HG02588 (cell line): ENCODE measurements at regions not wholly inside any gene's neighbourhood (a gene's known extent, or its start where the extent isn't known, plus 50 kb on each side); places are given as distances from the start of the nearest gene placed in this dataset.
"Not testable (repeated sequence)": the region's sequence is repeated elsewhere in the genome, so short reads cannot be mapped to it uniquely, and the experiment has no call there.

Experiments
- ATAC-seq: cut with Tn5 transposase; IDR thresholded peaks from one replicate; pipeline ENCODE4 v1.9.1; 2021; ENCODE audit warnings: mild to moderate bottlenecking, moderate library complexity; ENCODE audit not compliant: unreplicated experiment

DNA sequence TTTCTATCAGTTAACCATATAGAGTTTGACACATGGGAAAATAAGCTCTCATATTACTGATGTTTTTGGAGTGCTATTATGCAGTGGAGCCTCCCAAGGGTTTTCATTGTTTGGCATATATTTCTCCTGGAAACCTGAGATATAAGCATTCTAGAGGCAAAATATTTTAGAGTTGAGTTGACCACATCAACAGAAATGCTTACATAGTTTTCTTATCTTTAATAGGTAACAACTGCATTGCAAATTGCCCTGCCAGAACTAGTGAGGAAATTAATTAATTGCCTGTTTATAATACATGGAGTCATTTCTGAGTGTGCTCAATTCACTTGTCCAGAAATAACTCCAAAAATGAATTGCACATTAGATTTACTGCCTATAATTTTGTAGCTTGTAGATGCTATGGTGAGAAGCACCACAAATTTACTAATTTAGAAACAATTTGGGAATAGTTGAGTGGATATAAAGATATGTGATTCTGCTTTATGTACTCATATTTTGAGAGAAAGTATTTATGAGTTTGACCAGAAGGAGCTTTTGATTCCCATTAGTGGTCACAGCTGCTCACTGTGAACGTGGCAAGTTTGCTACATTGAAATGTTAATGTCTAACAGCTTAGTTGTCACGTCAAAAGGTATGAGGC lies 288.7 kb downstream of the CD109 start:
- ATAC-seq, result no peak

DNA sequence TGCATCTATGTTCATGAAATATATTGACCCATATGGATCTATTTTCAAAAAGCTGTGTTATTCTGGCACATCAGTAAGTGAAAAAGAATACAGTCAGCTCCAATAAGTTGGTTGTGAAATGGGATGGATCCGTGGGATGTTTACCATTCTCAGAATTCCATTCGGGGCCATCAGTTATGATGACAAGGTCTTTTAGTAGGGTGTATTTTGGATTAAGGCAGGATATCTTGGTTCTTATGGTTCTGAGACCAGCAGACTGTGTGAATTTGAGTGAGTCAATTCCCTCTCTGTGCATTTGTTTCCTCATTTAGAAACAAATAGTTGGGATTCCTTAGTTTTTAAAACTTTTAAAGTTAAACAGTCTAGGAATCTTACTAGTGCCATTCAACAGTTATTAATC lies 287.4 kb downstream of the CD109 start:
- no peak for ATAC-seq

DNA sequence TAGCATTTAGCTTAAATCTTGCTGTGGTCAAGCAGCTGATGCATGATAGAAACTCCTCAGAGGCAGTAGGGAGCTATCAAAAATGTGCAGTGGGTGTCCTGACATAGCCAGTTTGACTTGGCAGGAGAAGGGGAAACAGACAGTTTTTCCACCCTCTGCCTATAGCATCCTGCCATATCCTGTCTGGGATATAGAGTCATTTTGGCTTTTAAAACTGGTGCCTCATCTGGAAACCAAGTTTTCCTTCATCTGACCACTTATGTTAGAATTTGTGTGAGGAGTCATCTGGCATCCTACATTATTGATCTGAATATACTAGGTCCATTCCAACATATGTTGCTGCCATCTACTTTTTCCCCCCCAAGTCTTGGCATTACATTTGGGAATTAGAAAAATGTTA lies 284.1 kb downstream of the CD109 start:
- ATAC-seq, result no peak

DNA sequence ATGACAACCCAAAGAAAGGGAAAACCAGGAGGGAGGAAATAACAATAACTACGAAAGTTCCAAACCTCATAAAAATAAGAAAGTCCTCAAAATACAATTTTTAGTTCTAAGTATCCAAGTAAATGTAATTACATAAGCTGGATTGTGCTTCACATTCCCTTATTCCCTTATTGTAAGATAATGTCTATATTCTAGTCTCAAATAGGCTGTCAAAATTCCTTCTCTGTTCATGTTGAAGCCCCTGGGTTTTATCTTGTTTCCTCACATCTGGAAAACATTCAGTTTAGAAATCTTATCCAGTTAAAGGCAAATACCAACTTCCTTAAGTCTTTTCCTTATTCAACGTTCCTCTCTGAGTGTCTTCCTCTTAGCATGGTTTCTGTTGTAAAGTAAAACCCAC lies 282.3 kb downstream of the CD109 start:
- no peak for ATAC-seq

DNA sequence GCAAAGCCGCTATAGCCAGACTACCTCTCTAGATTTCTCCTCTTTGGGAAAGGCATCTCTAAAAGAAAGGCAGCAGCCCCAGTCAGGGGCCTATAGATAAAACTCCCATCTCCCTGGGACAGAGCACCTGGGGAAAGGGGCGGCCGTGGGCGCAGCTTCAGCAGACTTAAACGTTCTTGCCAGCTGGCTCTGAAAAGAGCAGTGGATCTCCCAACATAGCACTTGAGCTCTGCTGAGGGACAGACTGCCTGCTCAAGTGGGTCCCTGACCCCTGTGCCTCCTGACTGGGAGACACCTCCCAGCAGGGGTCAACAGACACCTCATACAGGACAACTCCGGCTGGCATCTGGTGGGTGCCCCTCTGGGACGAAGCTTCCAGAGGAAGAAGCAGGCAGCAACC lies 276.5 kb downstream of the CD109 start:
- not testable (repeated sequence) for ATAC-seq

DNA sequence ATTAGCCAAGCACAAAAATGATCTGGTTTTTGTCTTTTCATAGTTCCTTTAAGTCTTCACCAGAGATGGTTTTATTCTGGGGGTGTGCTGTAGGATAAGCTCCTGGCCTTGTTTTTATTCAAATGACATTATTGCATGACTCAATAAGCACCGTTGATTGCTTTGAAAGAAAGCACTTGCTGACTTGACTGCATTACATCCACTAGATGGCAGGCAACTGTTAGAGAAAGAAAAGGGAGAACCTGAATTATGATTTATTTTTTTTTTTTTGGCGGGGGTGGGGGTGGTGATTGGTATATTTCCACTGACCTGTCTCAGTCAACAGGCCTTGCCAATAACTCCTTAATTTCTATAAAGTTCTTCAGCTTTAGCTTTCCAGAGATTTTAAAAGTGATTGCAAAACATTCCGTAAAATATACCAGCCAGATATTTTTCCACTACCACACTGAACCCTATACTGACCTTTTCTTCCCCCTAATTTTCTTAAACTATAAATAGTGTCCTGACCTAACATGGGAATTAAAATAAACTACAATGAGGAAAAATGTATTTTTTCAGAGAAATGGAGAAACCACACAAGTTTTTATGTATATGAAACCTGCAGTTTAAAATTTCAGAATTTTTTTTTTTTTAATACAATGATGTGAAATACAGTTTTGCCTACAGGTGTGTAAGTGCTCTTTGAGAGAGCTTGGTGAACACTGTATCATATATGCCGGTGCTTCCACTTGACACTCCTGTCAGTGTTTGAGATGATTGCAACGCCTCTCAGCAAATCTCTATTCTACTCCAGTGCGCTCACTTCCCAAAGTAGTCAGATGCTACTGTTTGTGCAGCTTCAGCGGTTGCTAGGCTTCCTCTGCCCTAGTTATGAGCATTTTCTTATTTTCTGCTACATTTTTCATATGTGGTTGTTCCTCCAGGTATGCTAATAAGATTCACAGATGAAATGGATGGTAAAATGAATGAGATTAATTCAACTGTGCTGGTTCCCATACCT lies 274.3 kb downstream of the CD109 start:
- ATAC-seq, result no peak

DNA sequence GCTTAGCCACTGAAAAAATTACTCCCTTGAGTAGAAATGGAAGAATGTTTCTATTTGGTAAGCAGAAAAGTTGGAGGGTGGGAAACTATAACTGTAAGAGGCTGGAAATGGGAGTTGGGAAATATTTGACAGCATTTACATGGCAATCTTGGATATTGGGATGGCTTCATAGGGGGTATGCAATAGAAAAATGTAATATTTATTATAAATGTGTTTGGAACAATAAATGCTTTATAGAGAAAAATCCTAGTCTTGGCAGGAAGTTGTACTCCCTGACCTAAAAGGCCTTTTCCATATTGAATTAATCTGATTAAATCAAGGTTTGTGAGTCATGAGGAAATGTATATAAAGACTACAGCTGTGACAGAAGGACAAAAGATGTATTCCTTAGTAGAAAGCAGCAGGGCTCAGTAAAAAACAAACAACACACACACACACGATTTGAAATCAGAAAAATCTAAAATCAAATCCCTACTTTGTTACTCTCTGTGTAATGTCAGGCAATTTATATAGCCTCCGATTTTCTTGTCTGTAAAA lies 272.3 kb downstream of the CD109 start:
- no peak for ATAC-seq

DNA sequence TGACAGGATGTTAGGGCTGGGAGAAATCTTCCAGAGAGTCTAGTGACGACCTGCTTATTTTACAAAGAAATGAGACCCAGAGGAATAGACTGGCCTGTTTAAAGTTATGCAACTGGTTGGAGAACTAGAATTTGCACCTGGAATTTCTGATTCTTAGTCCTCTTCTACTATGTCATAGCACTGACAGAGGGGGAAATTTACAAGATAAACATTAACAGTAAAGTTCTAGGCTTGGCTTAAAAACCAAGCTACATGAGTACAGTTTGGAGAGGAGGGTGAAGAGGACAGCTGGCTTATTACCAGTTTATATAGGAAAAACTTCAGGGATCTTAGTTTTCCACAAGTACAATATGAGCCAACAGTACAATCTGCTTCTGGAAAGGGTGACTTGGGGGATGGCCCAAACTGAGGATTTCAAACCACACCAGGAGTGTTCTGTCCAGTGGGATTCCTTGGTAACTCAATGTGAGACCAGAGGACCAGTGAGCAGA lies 269.6 kb downstream of the CD109 start:
- no peak for ATAC-seq

DNA sequence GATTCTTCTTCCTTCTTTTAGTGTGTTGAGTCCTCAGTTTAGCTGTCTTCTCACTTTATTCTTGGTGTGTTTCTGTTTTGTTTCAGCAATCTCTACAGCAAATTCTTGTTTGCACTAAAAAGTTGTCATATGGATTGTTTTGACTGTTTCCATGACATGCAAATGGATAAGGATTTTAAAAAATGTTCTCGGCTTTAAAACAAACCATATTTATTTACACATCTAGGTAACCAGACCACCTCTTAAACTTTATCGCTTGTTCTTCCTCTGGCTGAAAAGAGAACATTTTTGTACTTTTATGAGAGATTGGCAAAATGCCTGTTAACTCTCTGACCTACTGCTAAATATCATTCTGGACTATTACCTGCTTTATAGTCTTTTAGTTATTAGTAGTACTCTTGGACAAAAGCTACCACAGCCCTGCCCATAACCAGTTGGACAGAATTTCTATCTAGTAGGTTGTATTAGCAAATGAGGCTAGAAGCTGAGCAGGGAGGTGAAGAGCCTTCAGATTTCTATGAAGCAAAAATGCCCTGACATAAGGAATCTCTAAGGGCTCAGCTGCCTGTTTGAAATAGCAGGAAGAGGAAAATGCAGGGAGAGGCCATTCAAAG lies 268.3 kb downstream of the CD109 start:
- ATAC-seq, result no peak

DNA sequence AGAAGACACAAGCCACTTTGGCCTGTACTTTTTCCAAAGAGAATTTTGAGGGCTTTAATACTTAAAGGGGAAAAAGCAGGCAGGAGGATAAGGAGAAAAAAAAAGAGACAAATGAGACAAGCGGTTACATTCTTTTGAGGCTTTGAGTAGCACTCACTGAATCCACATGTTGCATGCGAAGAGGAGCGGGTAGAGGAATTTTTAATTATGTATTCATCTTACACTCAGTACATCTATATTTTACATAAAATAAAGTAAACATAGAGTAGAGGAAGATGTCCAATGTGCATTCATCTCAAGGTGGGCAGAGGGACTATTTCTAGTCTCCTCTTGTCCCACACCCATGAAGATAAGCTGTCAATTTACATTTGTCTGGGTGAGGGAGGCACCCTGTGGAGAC lies 266.9 kb downstream of the CD109 start:
- ATAC-seq, result no peak

DNA sequence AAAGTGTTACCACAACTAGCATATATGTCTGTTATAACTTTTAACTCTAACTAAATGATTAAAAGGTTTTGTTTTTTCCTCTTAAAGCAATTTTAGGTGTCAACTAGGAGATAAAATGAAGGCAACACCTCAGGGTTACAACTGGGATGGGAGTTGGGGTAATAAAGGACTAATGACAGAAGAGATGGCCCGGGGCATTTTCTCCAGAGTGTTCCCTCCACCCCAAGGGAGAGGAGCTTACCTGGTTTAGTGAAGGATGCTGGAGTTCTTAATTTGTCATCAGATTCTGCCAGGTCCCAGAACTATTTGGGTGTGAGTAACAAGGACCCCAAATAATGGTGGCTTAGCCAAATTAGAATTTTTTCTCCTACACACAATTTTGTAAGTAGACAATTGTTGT lies 260.3 kb downstream of the CD109 start:
- ATAC-seq, result no peak

DNA sequence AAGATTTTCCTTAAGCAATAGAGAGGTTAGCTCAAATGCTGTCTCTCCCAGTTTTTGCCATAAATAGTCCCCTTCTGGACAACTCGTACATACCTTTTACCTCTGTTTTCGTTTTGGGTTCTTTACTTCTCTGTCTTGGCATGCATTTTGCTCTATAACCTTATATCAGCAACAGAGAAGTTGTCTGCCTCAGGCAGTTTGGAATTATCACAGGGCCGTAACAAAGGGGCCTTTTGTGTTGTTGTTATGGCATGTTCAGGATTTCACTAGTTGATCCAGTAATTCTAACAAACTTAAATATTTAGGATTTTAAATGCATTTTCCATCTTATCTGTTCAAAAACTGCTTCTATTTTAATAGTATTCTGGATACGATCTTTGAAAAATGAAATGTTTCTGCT lies 259.8 kb downstream of the CD109 start:
- ATAC-seq, result no peak

DNA sequence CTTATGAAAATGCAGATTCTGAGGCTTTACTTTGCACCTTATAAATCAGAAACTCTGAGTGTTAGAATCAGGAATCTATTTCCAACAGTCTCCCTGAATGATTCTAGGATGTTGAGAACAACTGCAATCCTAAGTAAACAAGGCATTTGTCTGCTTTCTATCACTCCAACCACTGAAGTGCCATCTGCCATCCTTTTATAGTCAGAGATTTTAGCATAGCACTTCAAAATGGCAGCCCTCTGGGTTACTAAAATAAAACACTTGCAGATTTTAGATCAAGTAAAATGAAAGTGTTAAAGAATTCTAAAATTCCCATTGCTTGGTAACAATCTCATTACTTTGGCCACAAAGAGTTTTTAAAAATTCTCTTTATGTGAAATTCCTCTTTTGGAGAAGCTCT lies 258.9 kb downstream of the CD109 start:
- ATAC-seq, result no peak

DNA sequence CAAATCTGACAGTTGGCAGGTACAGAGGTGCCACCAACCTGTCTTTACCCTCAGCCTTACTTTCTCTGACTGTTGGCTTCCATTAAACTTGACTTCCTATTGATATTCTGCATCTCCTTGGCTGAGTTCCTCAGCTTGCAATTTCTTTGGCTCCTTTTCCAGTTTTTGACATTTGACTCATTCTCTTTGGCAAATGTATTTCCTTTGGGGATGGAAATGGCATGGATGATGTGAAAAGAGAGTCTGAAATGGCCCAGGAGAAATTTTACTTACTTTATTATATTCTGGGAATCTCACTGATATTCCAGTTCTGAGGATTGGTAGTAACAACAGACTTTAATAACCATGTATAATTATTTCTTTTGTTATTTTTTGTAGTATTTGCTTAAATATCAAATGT lies 255.2 kb downstream of the CD109 start:
- ATAC-seq, result no peak

DNA sequence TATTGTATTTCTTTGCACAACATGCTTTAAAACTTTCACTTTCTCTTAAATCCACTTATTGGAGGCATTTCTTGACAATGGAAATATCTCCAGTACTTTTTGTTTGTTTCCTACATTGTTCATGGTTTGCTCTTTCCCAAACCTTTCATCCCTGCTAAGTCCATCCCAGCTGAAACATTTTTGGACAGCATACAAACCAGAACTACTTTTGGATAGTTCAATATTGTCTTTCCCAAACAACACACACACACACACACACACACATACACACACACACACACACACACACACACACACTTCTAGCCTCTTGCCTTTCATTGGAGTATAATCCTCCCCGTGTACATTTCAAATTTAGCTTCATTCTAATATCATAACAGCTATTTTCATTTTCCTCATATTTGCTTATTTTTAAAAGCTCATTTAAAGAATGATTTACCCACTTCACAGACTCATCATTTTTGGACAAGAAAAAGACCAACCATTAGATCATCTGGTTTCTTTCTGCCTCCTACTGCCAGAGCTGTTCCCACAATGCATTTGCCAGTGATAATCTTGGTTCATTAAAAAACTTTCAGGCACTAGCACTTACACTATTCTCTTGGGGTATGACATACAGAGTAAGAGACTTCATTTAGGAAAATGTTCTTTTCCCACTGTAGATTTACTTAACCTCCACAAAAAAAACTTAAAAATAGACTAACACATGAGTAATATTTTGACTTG lies 248.1 kb downstream of the CD109 start:
- ATAC-seq, result no peak

DNA sequence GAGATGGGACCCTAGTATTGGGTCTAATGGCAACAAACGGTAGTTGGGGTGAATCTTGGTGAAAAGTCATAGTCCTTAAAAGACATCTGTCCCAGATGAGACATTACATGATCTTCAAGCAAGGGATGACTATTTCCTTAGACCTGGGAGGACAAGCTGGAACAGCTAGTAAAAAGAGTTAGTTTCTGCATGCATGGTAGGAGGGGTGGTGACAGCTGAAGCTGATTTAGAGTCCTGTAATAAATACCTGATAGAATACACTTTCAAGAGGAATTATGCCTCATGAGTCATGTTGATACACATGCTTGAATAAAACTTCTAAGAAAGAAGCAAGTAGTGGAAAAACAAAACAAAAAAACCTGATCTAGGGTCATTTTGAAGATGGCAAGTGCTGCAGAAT lies 247.4 kb downstream of the CD109 start:
- no peak for ATAC-seq

DNA sequence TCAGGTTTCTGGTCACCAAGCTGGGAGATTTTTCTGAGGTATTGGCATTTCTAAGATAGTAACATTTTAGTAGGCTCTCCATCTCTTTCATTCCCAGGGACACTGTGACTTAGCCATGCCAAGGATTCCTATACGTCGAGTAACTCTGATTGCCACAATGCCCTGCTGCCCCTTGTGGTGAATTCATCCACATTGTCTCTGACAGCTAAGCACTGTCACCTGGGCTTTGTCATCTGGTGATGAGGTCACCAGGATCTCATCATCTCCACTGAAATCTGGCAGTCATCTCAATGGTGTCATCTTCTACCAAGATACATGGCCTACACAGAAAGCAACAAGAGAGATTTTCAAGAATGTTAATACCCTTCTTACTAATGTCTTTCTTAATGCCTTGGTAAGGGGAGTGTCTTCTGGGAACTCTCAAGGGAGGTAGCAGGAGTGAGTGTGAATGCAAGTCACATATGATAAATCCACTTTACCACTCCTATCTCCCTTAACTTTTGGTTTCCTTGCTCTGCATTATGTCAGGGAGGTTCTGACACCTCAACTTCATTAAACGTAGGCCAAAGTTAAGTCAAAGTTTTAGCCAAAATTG lies 246.7 kb downstream of the CD109 start:
- no peak for ATAC-seq

DNA sequence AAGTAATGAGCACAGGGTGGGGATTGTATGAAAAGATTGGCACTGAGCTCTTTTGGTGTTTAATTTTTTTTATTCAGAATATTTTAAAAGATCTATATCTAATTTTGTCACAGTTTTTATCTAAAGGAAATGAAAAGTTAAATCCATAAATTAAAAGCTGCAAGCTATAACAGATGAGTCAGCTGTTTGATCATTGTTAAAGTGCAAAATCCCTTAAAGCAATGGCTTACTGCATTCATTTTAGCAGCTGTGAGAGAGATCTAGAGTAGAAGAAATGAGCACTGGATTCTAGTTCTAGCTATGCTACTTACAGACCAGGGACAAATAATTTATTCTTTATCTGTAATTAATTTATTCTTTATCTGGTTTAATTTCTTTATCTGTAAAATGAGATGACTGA lies 245.9 kb downstream of the CD109 start:
- no peak for ATAC-seq

DNA sequence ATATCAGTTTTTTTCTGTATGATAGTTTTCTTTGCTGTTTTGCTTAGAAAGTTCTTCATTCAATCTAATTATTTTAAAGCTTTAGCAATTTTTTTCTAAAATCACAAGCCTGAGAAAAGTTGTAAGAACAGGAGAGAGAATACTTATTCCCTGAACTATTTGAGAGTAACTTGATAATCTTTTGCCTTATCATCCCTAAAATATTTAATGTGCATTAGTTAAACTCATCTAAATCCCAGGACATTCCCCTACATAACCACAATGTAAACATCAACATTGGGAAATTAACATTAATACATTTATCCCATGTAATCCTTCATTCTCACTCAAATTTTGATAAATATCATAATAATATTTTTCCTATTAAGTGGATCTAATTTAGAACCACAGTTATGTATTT lies 241.8 kb downstream of the CD109 start:
- ATAC-seq, result no peak

DNA sequence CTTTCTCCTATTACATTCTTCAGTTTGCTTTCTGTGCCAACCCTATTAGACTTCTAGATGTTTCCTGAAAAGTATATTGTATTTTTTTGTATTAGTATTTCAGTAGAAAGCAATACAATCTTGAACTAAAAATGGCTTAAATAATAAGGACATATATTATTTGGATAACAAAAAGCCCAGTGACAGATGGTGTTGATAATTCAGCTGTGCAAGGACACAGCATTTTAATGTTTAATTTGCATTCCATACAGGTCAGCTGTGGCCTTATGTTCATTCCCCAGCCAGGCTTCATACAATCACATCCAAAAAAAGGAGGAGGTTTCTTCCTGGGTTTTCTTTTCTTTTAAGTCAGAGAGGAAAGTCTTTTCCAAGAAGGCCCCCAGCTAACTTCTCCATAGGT lies 236.9 kb downstream of the CD109 start:
- no peak for ATAC-seq
